ENCODE measurements at regions not wholly inside any gene's neighbourhood (a gene's known extent, or its start where the extent isn't known, plus 50 kb on each side); places are given as distances from the start of the nearest gene placed in this dataset.
A peak's percentile ranks its signal among the peaks of the same experiment; 100 is the strongest.

GRCh38 chr2:226187156-226187555 lies 612.5 kb downstream of the IRS1 start:
- Histone ChIP-seq H3K27me3 (no peaks in the 10 kb centered on the region), H3K27ac (replicated peaks in 1 of 4) (no peak overlapping the region), H3K9me3 (no peaks in the 10 kb centered on the region), H3K36me3 (no peaks in the 10 kb centered on the region), H3K4me1 (peaks cover 0 to 29% (median 25%) of the 10 kb centered on the region in 4 donors), H3K4me3 (no peak overlapping the region)
- 59% methylated on average over 2 of the region's 2 CpGs for WGBS
- TF ChIP-seq, protein P1, sequence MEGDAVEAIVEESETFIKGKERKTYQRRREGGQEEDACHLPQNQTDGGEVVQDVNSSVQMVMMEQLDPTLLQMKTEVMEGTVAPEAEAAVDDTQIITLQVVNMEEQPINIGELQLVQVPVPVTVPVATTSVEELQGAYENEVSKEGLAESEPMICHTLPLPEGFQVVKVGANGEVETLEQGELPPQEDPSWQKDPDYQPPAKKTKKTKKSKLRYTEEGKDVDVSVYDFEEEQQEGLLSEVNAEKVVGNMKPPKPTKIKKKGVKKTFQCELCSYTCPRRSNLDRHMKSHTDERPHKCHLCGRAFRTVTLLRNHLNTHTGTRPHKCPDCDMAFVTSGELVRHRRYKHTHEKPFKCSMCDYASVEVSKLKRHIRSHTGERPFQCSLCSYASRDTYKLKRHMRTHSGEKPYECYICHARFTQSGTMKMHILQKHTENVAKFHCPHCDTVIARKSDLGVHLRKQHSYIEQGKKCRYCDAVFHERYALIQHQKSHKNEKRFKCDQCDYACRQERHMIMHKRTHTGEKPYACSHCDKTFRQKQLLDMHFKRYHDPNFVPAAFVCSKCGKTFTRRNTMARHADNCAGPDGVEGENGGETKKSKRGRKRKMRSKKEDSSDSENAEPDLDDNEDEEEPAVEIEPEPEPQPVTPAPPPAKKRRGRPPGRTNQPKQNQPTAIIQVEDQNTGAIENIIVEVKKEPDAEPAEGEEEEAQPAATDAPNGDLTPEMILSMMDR (IDR thresholded peaks at IDR 0.05) = no peak
- TF ChIP-seq POLR2AphosphoS5 (IDR thresholded peaks at IDR 0.05) = no peak
- no peak for TF ChIP-seq EP300 (IDR thresholded peaks at IDR 0.05)
- TF ChIP-seq POLR2A (IDR thresholded peaks at IDR 0.05; ENCODE audit: low read depth) = no peak
- intact Hi-C loops (cut with DNase I) = no loop called here
- DNase-seq (ENCODE audit: extremely low spot score) = no peak

DNA sequence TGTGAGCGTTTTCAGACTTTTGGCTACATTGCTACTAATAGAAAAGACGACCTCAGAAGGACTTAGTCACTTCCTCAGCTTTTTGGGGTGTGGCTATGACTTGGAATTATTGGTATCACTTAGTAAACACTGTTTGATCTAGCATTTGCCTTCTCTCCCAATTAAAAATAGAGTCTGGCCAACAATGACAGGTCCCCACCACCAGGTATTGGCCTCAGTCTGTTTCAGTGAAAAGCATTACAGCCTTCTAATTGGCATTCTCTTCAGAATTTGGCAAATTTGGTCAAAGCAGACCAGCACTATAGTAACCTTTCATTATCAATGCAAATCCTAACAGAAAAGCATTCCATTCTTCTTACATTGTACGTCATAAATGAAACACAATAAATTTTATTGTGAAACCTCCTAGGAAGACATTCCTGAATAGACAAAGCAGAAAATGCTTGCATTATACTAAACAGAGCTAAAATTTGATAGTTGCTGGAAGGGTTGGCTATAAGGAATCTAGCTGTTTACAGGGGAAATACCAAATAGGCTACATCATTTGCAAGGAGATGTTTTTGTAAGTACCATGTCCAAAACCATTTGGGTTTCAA lies 613.9 kb downstream of the IRS1 start:
- 37% methylated on average over 3 of the region's 3 CpGs for WGBS
- TF ChIP-seq, protein P1 (IDR thresholded peaks at IDR 0.05) = no peak
- TF ChIP-seq EP300 (IDR thresholded peaks at IDR 0.05) = no peak
- TF ChIP-seq POLR2A (IDR thresholded peaks at IDR 0.05; ENCODE audit: low read depth) = no peak
- TF ChIP-seq POLR2AphosphoS5 (IDR thresholded peaks at IDR 0.05) = no peak
- Histone ChIP-seq H3K4me3 (peak overlapping the region in 1 of 4 donors; percentile 4), H3K4me1 (peaks cover 0 to 29% (median 25%) of the 10 kb centered on the region in 4 donors), H3K9me3 (no peaks in the 10 kb centered on the region), H3K36me3 (no peaks in the 10 kb centered on the region), H3K27ac (replicated peaks in 1 of 4) (peak overlapping the region in 3 of 4 donors; percentile 0 to 41 (median 26)), H3K27me3 (no peaks in the 10 kb centered on the region)
- no peak for DNase-seq (ENCODE audit: extremely low spot score)
- intact Hi-C loops (cut with DNase I) = no loop called here

DNA sequence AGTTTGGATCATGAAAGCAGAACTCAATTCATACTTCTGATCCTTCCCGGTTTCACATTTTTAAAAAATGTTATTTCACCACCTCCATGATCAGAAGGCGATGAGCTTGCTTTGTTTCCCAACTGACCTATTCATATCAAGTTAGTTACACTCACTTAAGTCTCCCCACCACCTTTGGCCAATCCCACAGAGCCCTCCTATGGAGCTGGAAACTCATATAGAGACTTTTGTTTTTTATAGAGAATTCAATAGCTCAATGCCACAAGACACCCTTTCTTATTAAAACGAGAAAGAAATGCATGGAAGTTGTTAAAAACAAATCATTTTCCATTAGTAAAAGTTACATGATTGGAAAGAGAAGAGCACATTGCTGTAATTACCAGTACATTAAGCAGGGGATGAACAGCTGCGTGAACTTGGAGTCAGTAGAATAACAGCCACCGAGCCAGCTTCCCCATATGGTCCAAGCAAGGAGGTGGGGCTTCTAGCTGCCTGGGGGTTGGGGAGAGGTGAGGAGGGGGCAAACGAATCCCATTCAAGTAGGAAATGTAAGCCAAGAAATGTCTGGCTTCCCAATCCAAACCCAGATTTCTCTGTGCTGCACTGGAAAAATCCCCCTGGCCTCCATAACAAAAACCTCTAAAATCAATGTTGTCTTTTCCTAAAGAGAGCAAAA lies 614.5 kb downstream of the IRS1 start:
- peaks cover 0 to 29% (median 25%) of the 10 kb centered on the region in 4 donors for H3K4me1 ChIP-seq
- H3K27ac ChIP-seq (replicated peaks in 1 of 4) = peak overlapping the region; percentile 0 to 41 (median 26)
- intact Hi-C loops (cut with DNase I) = no loop called here
- H3K9me3 ChIP-seq = no peaks in the 10 kb centered on the region
- H3K36me3 ChIP-seq = no peaks in the 10 kb centered on the region
- H3K27me3 ChIP-seq = no peaks in the 10 kb centered on the region
- H3K4me3 ChIP-seq = peak overlapping the region in 1 of 4 donors; percentile 4
- no peak for DNase-seq (ENCODE audit: extremely low spot score)
- WGBS = 49% methylated on average over 6 of the region's 6 CpGs
- TF ChIP-seq POLR2A (IDR thresholded peaks at IDR 0.05; ENCODE audit: low read depth) = no peak
- no peak for TF ChIP-seq EP300 (IDR thresholded peaks at IDR 0.05)
- TF ChIP-seq, protein P1 (IDR thresholded peaks at IDR 0.05) = no peak
- TF ChIP-seq POLR2AphosphoS5 (IDR thresholded peaks at IDR 0.05) = no peak

- peaks cover 0 to 29% (median 25%) of the 10 kb centered on the region in 4 donors for H3K4me1 ChIP-seq
- no peak overlapping the region for H3K27ac ChIP-seq (replicated peaks in 1 of 4)
- no peaks in the 10 kb centered on the region for H3K36me3 ChIP-seq
- no peaks in the 10 kb centered on the region for H3K27me3 ChIP-seq
- WGBS = 71% methylated on average over 2 of the region's 2 CpGs
- no peak overlapping the region for H3K4me3 ChIP-seq
- intact Hi-C loops (cut with DNase I) = no loop called here
- TF ChIP-seq POLR2A (IDR thresholded peaks at IDR 0.05; ENCODE audit: low read depth) (no peak), POLR2AphosphoS5 (IDR thresholded peaks at IDR 0.05) (no peak), EP300 (IDR thresholded peaks at IDR 0.05) (no peak)
- TF ChIP-seq, protein P1 (IDR thresholded peaks at IDR 0.05) = no peak
- DNase-seq (ENCODE audit: extremely low spot score) = no peak
- H3K9me3 ChIP-seq = no peaks in the 10 kb centered on the region
Measured at GRCh38 chr2:226184540-226184939, 615.1 kb downstream of the IRS1 start.

All from esophagus muscularis mucosa (tissue), 4 donors.